ENCODE measurements at regions not wholly inside any gene's neighbourhood (a gene's known extent, or its start where the extent isn't known, plus 50 kb on each side); places are given as distances from the start of the nearest gene placed in this dataset.

DNA sequence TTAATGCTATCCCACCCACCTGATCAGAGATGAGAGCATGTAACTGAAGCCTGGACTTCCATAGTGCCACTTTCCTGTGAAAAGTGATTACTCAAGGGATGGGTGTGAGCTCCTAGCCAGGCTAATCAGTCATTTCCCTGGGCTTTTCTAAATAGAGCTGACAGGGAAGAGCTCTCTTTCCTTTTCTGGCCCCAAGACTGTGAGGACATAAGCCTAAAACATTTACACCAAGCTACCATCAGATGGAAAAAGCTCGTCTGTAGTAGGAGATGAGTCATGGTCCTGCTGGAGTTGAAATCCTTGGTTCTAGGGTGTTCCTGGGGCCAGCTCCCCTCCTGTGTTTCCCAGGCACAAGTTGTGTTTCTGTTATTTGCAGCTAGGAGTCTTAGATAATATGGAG is 52.4 kb upstream of the NDP start:
- Histone ChIP-seq H3K36me3 (replicated peaks in 1 of 2; ENCODE audit: control extremely low read depth in 1 of 2, control insufficient read depth in 1 of 2, extremely low read depth in 1 of 2, insufficient read depth in 2 of 2, low read length in 1 of 2) (no peaks in the 10 kb centered on the region), H2AFZ (ENCODE audit: insufficient read depth, low read depth, low read length, poor library complexity, severe bottlenecking) (no peak overlapping the region), H3K4me2 (replicated peaks; ENCODE audit: low read depth, low read length, poor library complexity, severe bottlenecking) (no peak overlapping the region), H4K20me1 (ENCODE audit: control insufficient read depth, insufficient read depth, low read length, poor library complexity, severe bottlenecking) (no peaks in the 10 kb centered on the region), H3K9ac (ENCODE audit: low read length) (no peak overlapping the region), H3K9me3 (ENCODE audit: control extremely low read depth in 1 of 3, control insufficient read depth in 2 of 3, insufficient read depth in 1 of 3, low read length in 2 of 3) (no peaks in the 10 kb centered on the region), H3K4me3 (ENCODE audit: control extremely low read depth in 1 of 5, extremely low read depth in 1 of 5, insufficient read depth in 1 of 5, low read depth in 2 of 5, low read length in 4 of 5) (no peak overlapping the region), H3K27me3 (replicated peaks in 1 of 4; ENCODE audit: control extremely low read depth in 1 of 4, control insufficient read depth in 3 of 4, insufficient read depth in 4 of 4, low read length in 3 of 4) (peaks cover 0 to 2% (median 0%) of the 10 kb centered on the region in 4 experiments), H3K79me2 (ENCODE audit: control insufficient read depth, insufficient read depth, low read length) (no peaks in the 10 kb centered on the region), H3K27ac (ENCODE audit: low read length in 2 of 2) (no peak overlapping the region), H3K4me1 (ENCODE audit: control insufficient read depth in 2 of 2, insufficient read depth in 2 of 2, low read length in 2 of 2) (no peaks in the 10 kb centered on the region)
- no peaks in the 10 kb centered on the region for H3K27me3 Mint-ChIP-seq
- no peak overlapping the region for H3K27ac Mint-ChIP-seq
- ChIA-PET CTCF (interaction anchor here (0.6 to 2.0 kb wide), 2 partner anchors 10 to 67 kb away, joined by 4 read pairs; no protein-coding TSS in a partner anchor), POLR2A (no interaction called here)
- DNase-seq: no peak
- no CpG with 5 or more reads among the region's 1 CpG for WGBS (ENCODE audit: insufficient coverage)
- no peaks in the 10 kb centered on the region for H3K9me3 Mint-ChIP-seq (ENCODE audit: insufficient read depth)
- no peak for ATAC-seq (ENCODE audit: low read depth)
- TF ChIP-seq, protein P1, sequence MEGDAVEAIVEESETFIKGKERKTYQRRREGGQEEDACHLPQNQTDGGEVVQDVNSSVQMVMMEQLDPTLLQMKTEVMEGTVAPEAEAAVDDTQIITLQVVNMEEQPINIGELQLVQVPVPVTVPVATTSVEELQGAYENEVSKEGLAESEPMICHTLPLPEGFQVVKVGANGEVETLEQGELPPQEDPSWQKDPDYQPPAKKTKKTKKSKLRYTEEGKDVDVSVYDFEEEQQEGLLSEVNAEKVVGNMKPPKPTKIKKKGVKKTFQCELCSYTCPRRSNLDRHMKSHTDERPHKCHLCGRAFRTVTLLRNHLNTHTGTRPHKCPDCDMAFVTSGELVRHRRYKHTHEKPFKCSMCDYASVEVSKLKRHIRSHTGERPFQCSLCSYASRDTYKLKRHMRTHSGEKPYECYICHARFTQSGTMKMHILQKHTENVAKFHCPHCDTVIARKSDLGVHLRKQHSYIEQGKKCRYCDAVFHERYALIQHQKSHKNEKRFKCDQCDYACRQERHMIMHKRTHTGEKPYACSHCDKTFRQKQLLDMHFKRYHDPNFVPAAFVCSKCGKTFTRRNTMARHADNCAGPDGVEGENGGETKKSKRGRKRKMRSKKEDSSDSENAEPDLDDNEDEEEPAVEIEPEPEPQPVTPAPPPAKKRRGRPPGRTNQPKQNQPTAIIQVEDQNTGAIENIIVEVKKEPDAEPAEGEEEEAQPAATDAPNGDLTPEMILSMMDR (IDR thresholded peaks at IDR 0.05): no peak
- no peak for TF ChIP-seq EZH2 (IDR thresholded peaks at IDR 0.05; ENCODE audit: borderline replicate concordance, insufficient read depth, low read depth, low read length, poor library complexity, severe bottlenecking)
- H3K4me3 Mint-ChIP-seq: no peak overlapping the region
- H3K4me1 Mint-ChIP-seq: no peaks in the 10 kb centered on the region
- intact Hi-C loops (cut with micrococcal nuclease): no loop called here
